NCI-H1417 (cell line): ENCODE measurements at regions not wholly inside any gene's neighbourhood (a gene's known extent, or its start where the extent isn't known, plus 50 kb on each side); places are given as distances from the start of the nearest gene placed in this dataset.
"Not testable (repeated sequence)": the region's sequence is repeated elsewhere in the genome, so short reads cannot be mapped to it uniquely, and the experiment has no call there.

Experiments
- DNase-seq, 3 experiments: peaks; one replicate each; lab custom pipeline; 2025; lab: John Stamatoyannopoulos, UW

- DNase-seq: peak in 2 of 3 experiments; percentile 25 to 44
Observed at GRCh38 chr9:107588393-107588792, 98.8 kb upstream of the KLF4 start.

- DNase-seq: no peak
Observed at GRCh38 chr9:107587191-107587963, 97.8 kb upstream of the KLF4 start.

- DNase-seq: no peak
Observed at GRCh38 chr9:107586493-107586892, 96.9 kb upstream of the KLF4 start.

GRCh38 chr9:107585465-107585864 lies 95.9 kb upstream of the KLF4 start:
- no peak for DNase-seq

- DNase-seq: no peak
Observed at GRCh38 chr9:107584944-107585343, 95.4 kb upstream of the KLF4 start.

- no peak for DNase-seq
Observed at GRCh38 chr9:107584186-107584585, 94.6 kb upstream of the KLF4 start.

- no peak for DNase-seq
Observed at GRCh38 chr9:107577140-107577776, 87.7 kb upstream of the KLF4 start.

- no peak for DNase-seq
Observed at GRCh38 chr9:107571148-107571547, 81.6 kb upstream of the KLF4 start.

- no peak for DNase-seq
Observed at GRCh38 chr9:107569174-107569573, 79.6 kb upstream of the KLF4 start.

GRCh38 chr9:107568406-107568805 lies 78.8 kb upstream of the KLF4 start:
- not testable (repeated sequence) for DNase-seq

GRCh38 chr9:107567462-107567861 lies 77.9 kb upstream of the KLF4 start:
- no peak for DNase-seq

GRCh38 chr9:107566611-107567061 lies 77.1 kb upstream of the KLF4 start:
- no peak for DNase-seq

- DNase-seq: no peak
Observed at GRCh38 chr9:107562798-107563197, 73.2 kb upstream of the KLF4 start.

GRCh38 chr9:107559494-107560086 lies 70.0 kb upstream of the KLF4 start:
- no peak for DNase-seq

GRCh38 chr9:107557236-107557990 lies 67.8 kb upstream of the KLF4 start:
- DNase-seq: no peak

- no peak for DNase-seq
Observed at GRCh38 chr9:107554636-107555035, 65.1 kb upstream of the KLF4 start.

GRCh38 chr9:107548298-107549142 lies 59.0 kb upstream of the KLF4 start:
- no peak for DNase-seq

- DNase-seq: no peak
Observed at GRCh38 chr9:107547772-107548297, 58.3 kb upstream of the KLF4 start.

- DNase-seq: no peak
Observed at GRCh38 chr9:107547303-107547702, 57.7 kb upstream of the KLF4 start.

- DNase-seq: no peak
Observed at GRCh38 chr9:107546859-107547258, 57.3 kb upstream of the KLF4 start.

- no peak for DNase-seq
Observed at GRCh38 chr9:107545036-107545435, 55.5 kb upstream of the KLF4 start.
